Effector memory CD4-positive, alpha-beta T cell (primary cell): ENCODE measurements at regions not wholly inside any gene's neighbourhood (a gene's known extent, or its start where the extent isn't known, plus 50 kb on each side); places are given as distances from the start of the nearest gene placed in this dataset.

Source experiments
- DNase-seq, 3 donors: peaks; one replicate each; pipeline ENCODE4 v3.0.0-alpha.2; 2020
- H3K27ac ChIP-seq: 2 replicates; pipeline ENCODE4 v1.7.0; 2013; ENCODE audit warnings: mild to moderate bottlenecking, low read length, moderate library complexity; ENCODE audit not compliant: insufficient read depth, poor library complexity, severe bottlenecking
- H3K27me3 ChIP-seq: replicated peaks from 2 replicates; pipeline ENCODE4 v1.7.0; 2013; ENCODE audit warnings: mild to moderate bottlenecking, low read length; ENCODE audit not compliant: insufficient read depth, control insufficient read depth, poor library complexity, severe bottlenecking
- H3K36me3 ChIP-seq: 2 replicates; pipeline ENCODE4 v1.7.0; 2013; ENCODE audit warnings: mild to moderate bottlenecking, low read length, moderate library complexity; ENCODE audit not compliant: control insufficient read depth, insufficient read depth
- H3K4me1 ChIP-seq: 2 replicates; pipeline ENCODE4 v1.7.0; 2013; ENCODE audit warnings: low read length, mild to moderate bottlenecking; ENCODE audit not compliant: control insufficient read depth, insufficient read depth, poor library complexity, severe bottlenecking
- H3K4me3 ChIP-seq: 2 replicates; pipeline ENCODE4 v1.7.0; 2013; ENCODE audit warnings: low read length, low read depth, mild to moderate bottlenecking; ENCODE audit not compliant: insufficient read depth, poor library complexity, severe bottlenecking
- H3K9me3 ChIP-seq: 2 replicates; pipeline ENCODE4 v1.7.0; 2013; ENCODE audit warnings: mild to moderate bottlenecking, low read length, moderate library complexity; ENCODE audit not compliant: control insufficient read depth

- H3K27ac ChIP-seq = no peak overlapping the region
- no peaks in the 10 kb centered on the region for H3K36me3 ChIP-seq
- no peak for DNase-seq
Measured at GRCh38 chr6:132969196-132969595, 154.8 kb downstream of the RPS12 start.

GRCh38 chr6:132971676-132972075 lies 157.3 kb downstream of the RPS12 start:
- Histone ChIP-seq H3K36me3 (no peaks in the 10 kb centered on the region), H3K27ac (no peak overlapping the region), H3K4me3 (no peak overlapping the region), H3K4me1 (no peaks in the 10 kb centered on the region), H3K27me3 (no peaks in the 10 kb centered on the region), H3K9me3 (no peaks in the 10 kb centered on the region)
- no peak for DNase-seq

More at GRCh38 chr6:132969196-132969595, 154.8 kb downstream of the RPS12 start:
- Histone ChIP-seq H3K27me3 (no peaks in the 10 kb centered on the region), H3K4me1 (no peaks in the 10 kb centered on the region), H3K9me3 (no peaks in the 10 kb centered on the region), H3K4me3 (no peak overlapping the region)

GRCh38 chr6:132972254-132972653 lies 157.9 kb downstream of the RPS12 start:
- Histone ChIP-seq H3K9me3 (no peaks in the 10 kb centered on the region), H3K36me3 (no peaks in the 10 kb centered on the region)

GRCh38 chr6:132972971-132973370 lies 158.6 kb downstream of the RPS12 start:
- no peak overlapping the region for H3K4me3 ChIP-seq
- DNase-seq = no peak
- H3K27ac ChIP-seq = no peak overlapping the region
- H3K9me3 ChIP-seq = no peaks in the 10 kb centered on the region
- no peaks in the 10 kb centered on the region for H3K4me1 ChIP-seq
- H3K27me3 ChIP-seq = no peaks in the 10 kb centered on the region
- H3K36me3 ChIP-seq = no peaks in the 10 kb centered on the region

More at GRCh38 chr6:132972254-132972653, 157.9 kb downstream of the RPS12 start:
- Histone ChIP-seq H3K27ac (no peak overlapping the region), H3K27me3 (no peaks in the 10 kb centered on the region), H3K4me1 (no peaks in the 10 kb centered on the region), H3K4me3 (no peak overlapping the region)
- no peak for DNase-seq

- Histone ChIP-seq H3K27me3 (no peaks in the 10 kb centered on the region), H3K9me3 (no peaks in the 10 kb centered on the region), H3K36me3 (no peaks in the 10 kb centered on the region), H3K4me1 (no peaks in the 10 kb centered on the region), H3K4me3 (no peak overlapping the region), H3K27ac (no peak overlapping the region)
- DNase-seq = no peak
Measured at GRCh38 chr6:132973514-132973993, 159.2 kb downstream of the RPS12 start.

GRCh38 chr6:132974122-132974521 lies 159.8 kb downstream of the RPS12 start:
- no peak overlapping the region for H3K4me3 ChIP-seq
- no peaks in the 10 kb centered on the region for H3K36me3 ChIP-seq
- no peak overlapping the region for H3K27ac ChIP-seq
- DNase-seq = no peak
- H3K9me3 ChIP-seq = no peaks in the 10 kb centered on the region
- H3K4me1 ChIP-seq = no peaks in the 10 kb centered on the region
- no peaks in the 10 kb centered on the region for H3K27me3 ChIP-seq

GRCh38 chr6:132977413-132977812 lies 163.0 kb downstream of the RPS12 start:
- Histone ChIP-seq H3K4me1 (no peaks in the 10 kb centered on the region), H3K9me3 (no peaks in the 10 kb centered on the region), H3K27me3 (no peaks in the 10 kb centered on the region), H3K27ac (no peak overlapping the region), H3K4me3 (no peak overlapping the region), H3K36me3 (no peaks in the 10 kb centered on the region)
- no peak for DNase-seq

GRCh38 chr6:132978685-132979084 lies 164.3 kb downstream of the RPS12 start:
- no peaks in the 10 kb centered on the region for H3K27me3 ChIP-seq
- no peak overlapping the region for H3K4me3 ChIP-seq
- H3K27ac ChIP-seq = no peak overlapping the region
- no peaks in the 10 kb centered on the region for H3K36me3 ChIP-seq
- no peaks in the 10 kb centered on the region for H3K4me1 ChIP-seq
- no peak for DNase-seq
- H3K9me3 ChIP-seq = no peaks in the 10 kb centered on the region

- no peak overlapping the region for H3K4me3 ChIP-seq
- DNase-seq = no peak
- no peaks in the 10 kb centered on the region for H3K36me3 ChIP-seq
- H3K9me3 ChIP-seq = no peaks in the 10 kb centered on the region
- no peaks in the 10 kb centered on the region for H3K4me1 ChIP-seq
- no peak overlapping the region for H3K27ac ChIP-seq
- no peaks in the 10 kb centered on the region for H3K27me3 ChIP-seq
Measured at GRCh38 chr6:132993738-132994137, 179.4 kb downstream of the RPS12 start.

- Histone ChIP-seq H3K4me3 (no peak overlapping the region), H3K9me3 (no peaks in the 10 kb centered on the region), H3K36me3 (no peaks in the 10 kb centered on the region), H3K27ac (no peak overlapping the region), H3K4me1 (no peaks in the 10 kb centered on the region), H3K27me3 (no peaks in the 10 kb centered on the region)
- DNase-seq = no peak
Measured at GRCh38 chr6:132995009-132995408, 180.6 kb downstream of the RPS12 start.

GRCh38 chr6:132995432-132995831 lies 181.1 kb downstream of the RPS12 start:
- Histone ChIP-seq H3K4me1 (no peaks in the 10 kb centered on the region), H3K27me3 (no peaks in the 10 kb centered on the region), H3K36me3 (no peaks in the 10 kb centered on the region), H3K4me3 (no peak overlapping the region), H3K9me3 (no peaks in the 10 kb centered on the region), H3K27ac (no peak overlapping the region)
- no peak for DNase-seq
